Choroid plexus epithelial cell (primary cell): ENCODE measurements at regions not wholly inside any gene's neighbourhood (a gene's known extent, or its start where the extent isn't known, plus 50 kb on each side); places are given as distances from the start of the nearest gene placed in this dataset.

Experiments used
- DNase-seq: peaks from one replicate; pipeline ENCODE4 v3.0.0-alpha.2; 2010; ENCODE audit warnings: low read depth
- H3K4me3 ChIP-seq: 2 replicates; pipeline ENCODE4 v1.5.1; 2011; ENCODE audit warnings: low read depth, mild to moderate bottlenecking, control low read depth, low read length, moderate library complexity
- CTCF ChIP-seq: conservative IDR thresholded peaks from 2 replicates; pipeline ENCODE4 v1.5.1; 2011; ENCODE audit warnings: low read depth, mild to moderate bottlenecking, control low read depth, inconsistent platforms, low read length, moderate library complexity

- TF ChIP-seq CTCF = no peak
- no peak for DNase-seq
- no peak overlapping the region for H3K4me3 ChIP-seq
These were observed 129.7 kb downstream of the TDRD15 start for GRCh38 chr2:21253311-21254027.

GRCh38 chr2:21254170-21254965 is 130.6 kb downstream of the TDRD15 start:
- DNase-seq = no peak
- H3K4me3 ChIP-seq = no peak overlapping the region
- TF ChIP-seq CTCF = no peak

GRCh38 chr2:21256006-21256405 is 132.2 kb downstream of the TDRD15 start:
- DNase-seq = peak; percentile 3

GRCh38 chr2:21257621-21258020 is 133.9 kb downstream of the TDRD15 start:
- H3K4me3 ChIP-seq = no peak overlapping the region
- TF ChIP-seq CTCF = no peak
- no peak for DNase-seq

More at GRCh38 chr2:21256006-21256405, 132.2 kb downstream of the TDRD15 start:
- no peak for TF ChIP-seq CTCF
- no peak overlapping the region for H3K4me3 ChIP-seq

GRCh38 chr2:21258082-21258481 is 134.3 kb downstream of the TDRD15 start:
- H3K4me3 ChIP-seq = no peak overlapping the region
- no peak for TF ChIP-seq CTCF
- no peak for DNase-seq

GRCh38 chr2:21260311-21260710 is 136.5 kb downstream of the TDRD15 start:
- DNase-seq = no peak
- TF ChIP-seq CTCF = no peak
- H3K4me3 ChIP-seq = no peak overlapping the region

GRCh38 chr2:21261591-21261990 is 137.8 kb downstream of the TDRD15 start:
- H3K4me3 ChIP-seq = no peak overlapping the region
- no peak for DNase-seq
- no peak for TF ChIP-seq CTCF
